ENCODE measurements at regions not wholly inside any gene's neighbourhood (a gene's known extent, or its start where the extent isn't known, plus 50 kb on each side); places are given as distances from the start of the nearest gene placed in this dataset.

- Histone ChIP-seq H3K27ac (ENCODE audit: low read length in 2 of 2) (no peak overlapping the region), H3K36me3 (replicated peaks in 1 of 2; ENCODE audit: control extremely low read depth in 1 of 2, control insufficient read depth in 1 of 2, extremely low read depth in 1 of 2, insufficient read depth in 2 of 2, low read length in 1 of 2) (no peaks in the 10 kb centered on the region), H3K9ac (ENCODE audit: low read length) (no peak overlapping the region), H3K4me1 (ENCODE audit: control insufficient read depth in 2 of 2, insufficient read depth in 2 of 2, low read length in 2 of 2) (no peaks in the 10 kb centered on the region), H3K4me2 (replicated peaks; ENCODE audit: low read depth, low read length, poor library complexity, severe bottlenecking) (no peak overlapping the region), H3K9me3 (ENCODE audit: control extremely low read depth in 1 of 3, control insufficient read depth in 2 of 3, insufficient read depth in 1 of 3, low read length in 2 of 3) (peaks cover 0 to 1% (median 0%) of the 10 kb centered on the region in 3 donors), H4K20me1 (ENCODE audit: control insufficient read depth, insufficient read depth, low read length, poor library complexity, severe bottlenecking) (no peaks in the 10 kb centered on the region), H2AFZ (ENCODE audit: insufficient read depth, low read depth, low read length, poor library complexity, severe bottlenecking) (no peak overlapping the region), H3K79me2 (ENCODE audit: control insufficient read depth, insufficient read depth, low read length) (no peaks in the 10 kb centered on the region), H3K4me3 (ENCODE audit: control extremely low read depth in 1 of 5, extremely low read depth in 1 of 5, insufficient read depth in 1 of 5, low read depth in 2 of 5, low read length in 4 of 5) (no peak overlapping the region), H3K27me3 (replicated peaks in 1 of 4; ENCODE audit: control extremely low read depth in 1 of 4, control insufficient read depth in 3 of 4, insufficient read depth in 4 of 4, low read length in 3 of 4) (no peaks in the 10 kb centered on the region)
- POLR2A ChIA-PET = no interaction called here
- WGBS (ENCODE audit: insufficient coverage) = no CpG with 5 or more reads among the region's 4 CpGs
- no peaks in the 10 kb centered on the region for H3K4me1 Mint-ChIP-seq
- H3K27ac Mint-ChIP-seq = no peak overlapping the region
- CTCF ChIA-PET = no interaction called here
- H3K27me3 Mint-ChIP-seq = peaks cover 16% of the 10 kb centered on the region
- ATAC-seq (ENCODE audit: low read depth) (no peak), DNase-seq (no peak)
- no peak overlapping the region for H3K4me3 Mint-ChIP-seq
- H3K9me3 Mint-ChIP-seq (ENCODE audit: insufficient read depth) = peaks cover 6% of the 10 kb centered on the region
- intact Hi-C loops (cut with micrococcal nuclease) = no loop called here
- TF ChIP-seq EZH2 (IDR thresholded peaks at IDR 0.05; ENCODE audit: borderline replicate concordance, insufficient read depth, low read depth, low read length, poor library complexity, severe bottlenecking) (no peak), CTCF (IDR thresholded peaks at IDR 0.05) (no peak)
Measured at GRCh38 chr2:172179045-172179701, 76.5 kb upstream of the DLX2 start.

- no peak overlapping the region for H3K27ac Mint-ChIP-seq
Measured at GRCh38 chr2:172181840-172182239, 79.1 kb upstream of the DLX2 start.

More at GRCh38 chr2:172181840-172182239, 79.1 kb upstream of the DLX2 start:
- Histone ChIP-seq H2AFZ (ENCODE audit: insufficient read depth, low read depth, low read length, poor library complexity, severe bottlenecking) (no peak overlapping the region), H3K4me3 (ENCODE audit: control extremely low read depth in 1 of 5, extremely low read depth in 1 of 5, insufficient read depth in 1 of 5, low read depth in 2 of 5, low read length in 4 of 5) (no peak overlapping the region), H4K20me1 (ENCODE audit: control insufficient read depth, insufficient read depth, low read length, poor library complexity, severe bottlenecking) (no peaks in the 10 kb centered on the region), H3K27ac (ENCODE audit: low read length in 2 of 2) (no peak overlapping the region), H3K4me2 (replicated peaks; ENCODE audit: low read depth, low read length, poor library complexity, severe bottlenecking) (no peak overlapping the region), H3K79me2 (ENCODE audit: control insufficient read depth, insufficient read depth, low read length) (no peaks in the 10 kb centered on the region), H3K9ac (ENCODE audit: low read length) (no peak overlapping the region), H3K4me1 (ENCODE audit: control insufficient read depth in 2 of 2, insufficient read depth in 2 of 2, low read length in 2 of 2) (no peaks in the 10 kb centered on the region), H3K9me3 (ENCODE audit: control extremely low read depth in 1 of 3, control insufficient read depth in 2 of 3, insufficient read depth in 1 of 3, low read length in 2 of 3) (peaks cover 0 to 1% (median 0%) of the 10 kb centered on the region in 3 donors), H3K27me3 (replicated peaks in 1 of 4; ENCODE audit: control extremely low read depth in 1 of 4, control insufficient read depth in 3 of 4, insufficient read depth in 4 of 4, low read length in 3 of 4) (no peaks in the 10 kb centered on the region), H3K36me3 (replicated peaks in 1 of 2; ENCODE audit: control extremely low read depth in 1 of 2, control insufficient read depth in 1 of 2, extremely low read depth in 1 of 2, insufficient read depth in 2 of 2, low read length in 1 of 2) (no peaks in the 10 kb centered on the region)
- ATAC-seq (ENCODE audit: low read depth) (no peak), DNase-seq (no peak)
- Mint-ChIP-seq H3K4me3 (no peak overlapping the region), H3K4me1 (no peaks in the 10 kb centered on the region), H3K27me3 (peaks cover 8% of the 10 kb centered on the region), H3K9me3 (ENCODE audit: insufficient read depth) (no peaks in the 10 kb centered on the region)
- TF ChIP-seq EZH2 (IDR thresholded peaks at IDR 0.05; ENCODE audit: borderline replicate concordance, insufficient read depth, low read depth, low read length, poor library complexity, severe bottlenecking) (no peak), CTCF (IDR thresholded peaks at IDR 0.05) (no peak)
- 82% methylated on average over 2 of the region's 3 CpGs for WGBS (ENCODE audit: insufficient coverage)
- ChIA-PET POLR2A (no interaction called here), CTCF (no interaction called here)
- intact Hi-C loops (cut with micrococcal nuclease) = no loop called here
